ENCODE measurements at regions not wholly inside any gene's neighbourhood (a gene's known extent, or its start where the extent isn't known, plus 50 kb on each side); places are given as distances from the start of the nearest gene placed in this dataset.

GRCh38 chr2:11941201-11942177, 195.1 kb downstream of the LPIN1 start:
- Histone ChIP-seq H3K79me2 (ENCODE audit: control insufficient read depth, insufficient read depth, low read length) (no peaks in the 10 kb centered on the region), H2BK120ac (ENCODE audit: low read depth, low read length) (no peak overlapping the region), H2BK5ac (ENCODE audit: low read length) (no peak overlapping the region), H4K8ac (ENCODE audit: low read depth, low read length) (no peak overlapping the region), H3K36me3 (ENCODE audit: control insufficient read depth, insufficient read depth, low read length) (no peaks in the 10 kb centered on the region), H2BK15ac (replicated peaks; ENCODE audit: low read depth) (no peak overlapping the region), H3K56ac (ENCODE audit: low read length) (no peak overlapping the region), H3K79me1 (ENCODE audit: low read length) (no peaks in the 10 kb centered on the region), H3K27ac (ENCODE audit: low read depth, low read length) (no peak overlapping the region), H3K9ac (ENCODE audit: low read length) (no peak overlapping the region), H3K18ac (ENCODE audit: low read length) (no peak overlapping the region), H3K4me2 (ENCODE audit: low read length) (no peak overlapping the region), H3K27me3 (ENCODE audit: insufficient read depth, low read length, poor library complexity) (no peaks in the 10 kb centered on the region), H3K23ac (ENCODE audit: low read length) (no peak overlapping the region), H3K4ac (ENCODE audit: low read depth, low read length) (no peak overlapping the region), H3K4me1 (ENCODE audit: control insufficient read depth, low read depth, low read length) (peaks cover 5% of the 10 kb centered on the region), H2AK5ac (ENCODE audit: low read length) (no peak overlapping the region), H3K4me3 (ENCODE audit: low read length) (no peak overlapping the region), H4K5ac (ENCODE audit: low read length) (no peak overlapping the region)
- WGBS (ENCODE audit: extremely low coverage, insufficient coverage, low lambda C conversion rate) = no CpG with 5 or more reads among the region's 17 CpGs
- no peak for DNase-seq

- Histone ChIP-seq H3K4me2 (ENCODE audit: low read length) (no peak overlapping the region), H3K27ac (ENCODE audit: low read depth, low read length) (no peak overlapping the region), H2AK5ac (ENCODE audit: low read length) (no peak overlapping the region), H4K5ac (ENCODE audit: low read length) (no peak overlapping the region), H3K36me3 (ENCODE audit: control insufficient read depth, insufficient read depth, low read length) (no peaks in the 10 kb centered on the region), H3K4me3 (ENCODE audit: low read length) (no peak overlapping the region), H3K18ac (ENCODE audit: low read length) (no peak overlapping the region), H3K4me1 (ENCODE audit: control insufficient read depth, low read depth, low read length) (peaks cover 5% of the 10 kb centered on the region), H3K56ac (ENCODE audit: low read length) (no peak overlapping the region), H4K8ac (ENCODE audit: low read depth, low read length) (no peak overlapping the region), H2BK5ac (ENCODE audit: low read length) (no peak overlapping the region), H3K9ac (ENCODE audit: low read length) (no peak overlapping the region), H3K27me3 (ENCODE audit: insufficient read depth, low read length, poor library complexity) (no peaks in the 10 kb centered on the region), H3K79me2 (ENCODE audit: control insufficient read depth, insufficient read depth, low read length) (no peaks in the 10 kb centered on the region), H3K79me1 (ENCODE audit: low read length) (no peaks in the 10 kb centered on the region), H2BK120ac (ENCODE audit: low read depth, low read length) (no peak overlapping the region), H2BK15ac (replicated peaks; ENCODE audit: low read depth) (no peak overlapping the region), H3K23ac (ENCODE audit: low read length) (no peak overlapping the region), H3K4ac (ENCODE audit: low read depth, low read length) (no peak overlapping the region)
- no CpG with 5 or more reads among the region's 5 CpGs for WGBS (ENCODE audit: extremely low coverage, insufficient coverage, low lambda C conversion rate)
- DNase-seq = no peak
These were observed 195.7 kb downstream of the LPIN1 start for GRCh38 chr2:11942178-11942569.

DNA sequence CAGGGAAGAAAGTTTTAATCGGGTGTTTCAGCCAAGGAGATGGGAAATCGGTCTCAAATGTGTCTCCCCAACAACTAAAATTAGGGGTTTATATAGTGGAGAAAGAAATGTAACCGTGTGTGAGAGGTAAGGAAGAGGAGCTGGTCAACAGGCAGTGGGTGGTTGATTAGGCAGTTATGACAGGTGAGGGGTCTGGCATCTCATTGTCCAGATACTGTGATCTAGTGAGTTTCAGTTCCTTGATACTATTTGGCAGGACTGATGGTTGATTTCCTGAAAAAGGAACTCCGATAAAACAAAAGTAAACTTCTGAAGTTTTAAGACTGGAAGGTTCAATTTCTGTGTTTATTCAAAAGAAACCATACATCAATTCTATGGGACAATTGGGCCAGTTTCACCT, 197.9 kb downstream of the LPIN1 start:
- Histone ChIP-seq H3K27ac (ENCODE audit: low read depth, low read length) (no peak overlapping the region), H2BK15ac (replicated peaks; ENCODE audit: low read depth) (no peak overlapping the region), H3K9ac (ENCODE audit: low read length) (no peak overlapping the region), H2BK5ac (ENCODE audit: low read length) (no peak overlapping the region), H3K56ac (ENCODE audit: low read length) (no peak overlapping the region), H3K4me2 (ENCODE audit: low read length) (no peak overlapping the region), H4K5ac (ENCODE audit: low read length) (no peak overlapping the region), H3K18ac (ENCODE audit: low read length) (no peak overlapping the region), H4K8ac (ENCODE audit: low read depth, low read length) (no peak overlapping the region), H3K4ac (ENCODE audit: low read depth, low read length) (no peak overlapping the region), H3K36me3 (ENCODE audit: control insufficient read depth, insufficient read depth, low read length) (no peaks in the 10 kb centered on the region), H3K4me3 (ENCODE audit: low read length) (no peak overlapping the region), H3K79me1 (ENCODE audit: low read length) (no peaks in the 10 kb centered on the region), H2AK5ac (ENCODE audit: low read length) (no peak overlapping the region), H3K23ac (ENCODE audit: low read length) (no peak overlapping the region), H3K79me2 (ENCODE audit: control insufficient read depth, insufficient read depth, low read length) (no peaks in the 10 kb centered on the region), H3K4me1 (ENCODE audit: control insufficient read depth, low read depth, low read length) (peaks cover 5% of the 10 kb centered on the region), H3K27me3 (ENCODE audit: insufficient read depth, low read length, poor library complexity) (no peaks in the 10 kb centered on the region), H2BK120ac (ENCODE audit: low read depth, low read length) (no peak overlapping the region)
- no CpG with 5 or more reads among the region's 4 CpGs for WGBS (ENCODE audit: extremely low coverage, insufficient coverage, low lambda C conversion rate)
- DNase-seq = no peak

DNA sequence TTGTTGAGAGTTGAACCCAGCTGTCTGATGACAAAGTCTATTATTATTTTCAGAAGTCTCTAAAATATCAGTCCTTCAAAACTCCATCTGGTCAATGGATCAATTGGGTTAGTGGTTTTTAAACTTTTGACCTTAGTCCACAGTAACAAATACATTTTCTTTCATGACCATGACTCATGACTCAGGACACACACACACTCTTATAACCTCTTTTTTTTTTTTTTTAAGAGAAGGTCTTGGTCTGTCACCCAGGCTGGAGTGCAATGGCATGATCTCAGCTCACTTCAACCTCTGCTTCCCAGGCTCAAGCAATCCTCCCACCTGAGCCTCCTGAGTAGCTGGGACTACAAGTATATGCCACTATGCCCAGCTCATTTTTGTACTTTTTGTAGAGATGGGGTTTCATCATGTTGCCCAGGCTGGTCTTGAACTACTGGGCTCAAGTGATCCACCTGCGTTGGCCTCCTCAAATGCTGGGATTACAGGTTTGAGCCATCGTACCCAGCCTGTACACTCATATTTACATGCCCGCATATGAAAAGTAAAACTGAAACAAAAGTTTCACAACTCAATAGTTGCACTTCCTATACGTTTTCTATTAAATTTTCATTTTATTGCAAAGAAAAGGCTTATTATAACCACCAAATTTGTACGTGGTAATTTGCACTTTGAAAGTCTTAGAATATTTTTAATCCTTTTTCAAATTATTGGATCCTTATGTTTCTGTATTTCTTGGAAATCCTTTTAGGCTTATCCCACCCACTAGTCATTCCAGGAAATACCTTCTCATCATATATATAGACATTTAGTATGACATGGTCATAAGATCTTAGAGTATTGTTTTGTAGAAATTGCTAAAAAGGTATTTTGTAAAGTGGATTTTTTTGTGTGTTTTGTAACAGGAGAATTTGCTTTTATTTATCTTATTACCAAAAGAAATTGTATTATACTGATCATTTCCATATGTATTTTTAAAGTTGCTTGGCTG, 199.0 kb downstream of the LPIN1 start:
- H3K27ac ChIP-seq (ENCODE audit: low read depth, low read length) = no peak overlapping the region
- H2BK15ac ChIP-seq (replicated peaks; ENCODE audit: low read depth) = no peak overlapping the region
- H3K4ac ChIP-seq (ENCODE audit: low read depth, low read length) = no peak overlapping the region
- H3K4me2 ChIP-seq (ENCODE audit: low read length) = no peak overlapping the region
- H3K56ac ChIP-seq (ENCODE audit: low read length) = no peak overlapping the region
- H4K5ac ChIP-seq (ENCODE audit: low read length) = no peak overlapping the region
- H3K27me3 ChIP-seq (ENCODE audit: insufficient read depth, low read length, poor library complexity) = no peaks in the 10 kb centered on the region
- no peaks in the 10 kb centered on the region for H3K79me2 ChIP-seq (ENCODE audit: control insufficient read depth, insufficient read depth, low read length)
- no peak for DNase-seq
- no peaks in the 10 kb centered on the region for H3K36me3 ChIP-seq (ENCODE audit: control insufficient read depth, insufficient read depth, low read length)
- no peak overlapping the region for H2BK5ac ChIP-seq (ENCODE audit: low read length)
- no peak overlapping the region for H3K18ac ChIP-seq (ENCODE audit: low read length)
- no peak overlapping the region for H4K8ac ChIP-seq (ENCODE audit: low read depth, low read length)
- no peak overlapping the region for H2BK120ac ChIP-seq (ENCODE audit: low read depth, low read length)
- no peak overlapping the region for H3K23ac ChIP-seq (ENCODE audit: low read length)
- no peaks in the 10 kb centered on the region for H3K79me1 ChIP-seq (ENCODE audit: low read length)
- no peak overlapping the region for H3K4me3 ChIP-seq (ENCODE audit: low read length)
- peaks cover 2% of the 10 kb centered on the region for H3K4me1 ChIP-seq (ENCODE audit: control insufficient read depth, low read depth, low read length)
- no peak overlapping the region for H3K9ac ChIP-seq (ENCODE audit: low read length)
- no CpG with 5 or more reads among the region's 5 CpGs for WGBS (ENCODE audit: extremely low coverage, insufficient coverage, low lambda C conversion rate)
- H2AK5ac ChIP-seq (ENCODE audit: low read length) = no peak overlapping the region

GRCh38 chr2:11947956-11948355, 201.5 kb downstream of the LPIN1 start:
- no peaks in the 10 kb centered on the region for H3K4me1 ChIP-seq (ENCODE audit: control insufficient read depth, low read depth, low read length)
- H3K27me3 ChIP-seq (ENCODE audit: insufficient read depth, low read length, poor library complexity) = no peaks in the 10 kb centered on the region
- no peak overlapping the region for H3K4me2 ChIP-seq (ENCODE audit: low read length)
- no peak overlapping the region for H2BK5ac ChIP-seq (ENCODE audit: low read length)
- H4K5ac ChIP-seq (ENCODE audit: low read length) = no peak overlapping the region
- no peak overlapping the region for H3K23ac ChIP-seq (ENCODE audit: low read length)
- no peak overlapping the region for H2AK5ac ChIP-seq (ENCODE audit: low read length)
- no peak overlapping the region for H3K27ac ChIP-seq (ENCODE audit: low read depth, low read length)
- no peak for DNase-seq
- H3K9ac ChIP-seq (ENCODE audit: low read length) = no peak overlapping the region
- no peak overlapping the region for H3K4ac ChIP-seq (ENCODE audit: low read depth, low read length)
- no peak overlapping the region for H3K56ac ChIP-seq (ENCODE audit: low read length)
- H3K79me1 ChIP-seq (ENCODE audit: low read length) = no peaks in the 10 kb centered on the region
- H3K79me2 ChIP-seq (ENCODE audit: control insufficient read depth, insufficient read depth, low read length) = no peaks in the 10 kb centered on the region
- no peak overlapping the region for H3K4me3 ChIP-seq (ENCODE audit: low read length)
- no peak overlapping the region for H2BK15ac ChIP-seq (replicated peaks; ENCODE audit: low read depth)
- no peak overlapping the region for H2BK120ac ChIP-seq (ENCODE audit: low read depth, low read length)
- no CpG with 5 or more reads among the region's 4 CpGs for WGBS (ENCODE audit: extremely low coverage, insufficient coverage, low lambda C conversion rate)
- H3K18ac ChIP-seq (ENCODE audit: low read length) = no peak overlapping the region
- no peak overlapping the region for H4K8ac ChIP-seq (ENCODE audit: low read depth, low read length)
- H3K36me3 ChIP-seq (ENCODE audit: control insufficient read depth, insufficient read depth, low read length) = no peaks in the 10 kb centered on the region

All from mesendoderm (in vitro differentiated cells).